GM19043 (cell line): ENCODE measurements at regions not wholly inside any gene's neighbourhood (a gene's known extent, or its start where the extent isn't known, plus 50 kb on each side); places are given as distances from the start of the nearest gene placed in this dataset.
"Not testable (repeated sequence)": the region's sequence is repeated elsewhere in the genome, so short reads cannot be mapped to it uniquely, and the experiment has no call there.

Experiments used
- ATAC-seq: cut with Tn5 transposase; IDR thresholded peaks from one replicate; pipeline ENCODE4 v1.9.1; 2021; ENCODE audit warnings: low read depth; ENCODE audit not compliant: unreplicated experiment

DNA sequence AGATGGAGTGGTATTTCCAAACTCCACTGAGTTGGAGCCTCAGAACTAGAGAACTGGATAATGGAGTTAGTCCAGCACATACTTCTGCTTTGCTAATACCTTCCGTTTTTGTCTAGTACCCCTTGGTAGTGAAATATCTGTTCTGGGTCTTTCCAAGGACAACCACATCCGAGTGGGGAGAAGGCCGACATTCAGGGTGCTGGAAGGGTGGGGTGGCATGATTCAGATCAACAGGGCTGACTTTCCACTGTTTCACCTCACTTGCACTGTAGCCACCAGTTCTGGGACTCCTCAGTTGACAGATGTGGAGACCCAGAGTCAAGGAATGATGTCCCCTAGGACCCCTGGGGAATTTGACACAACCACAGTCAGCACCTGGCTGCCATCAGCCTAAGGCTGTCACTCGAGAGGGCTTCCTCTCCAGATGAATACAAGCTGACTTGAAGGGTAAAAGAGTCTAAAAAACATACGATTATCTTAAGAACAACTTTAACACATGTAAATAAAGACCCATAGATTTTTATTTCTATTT, 84.8 kb upstream of the HNF1B start:
- ATAC-seq = peak; percentile 42

DNA sequence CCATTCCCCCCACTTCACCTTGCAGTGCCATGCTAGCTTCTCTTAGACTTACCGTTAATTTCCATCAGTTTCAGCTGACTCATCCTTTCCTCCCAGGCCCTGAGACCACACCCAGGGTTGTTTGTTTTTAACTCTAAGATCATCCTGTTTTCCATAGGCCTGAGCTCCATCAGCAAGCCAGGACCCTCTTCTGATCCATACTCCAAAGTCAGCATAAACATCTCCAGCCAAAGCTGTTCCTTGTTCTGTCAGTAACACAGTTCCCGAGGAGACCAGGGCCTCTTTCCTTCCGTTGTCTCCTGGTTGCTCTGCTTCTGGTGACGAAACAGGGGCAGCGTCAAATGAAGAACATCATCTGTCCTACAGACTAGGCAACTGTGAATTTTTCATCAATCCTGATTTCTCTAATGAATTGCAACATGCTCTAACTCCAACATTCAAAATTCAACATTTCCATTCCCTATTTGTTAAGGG, 83.8 kb upstream of the HNF1B start:
- no peak for ATAC-seq

DNA sequence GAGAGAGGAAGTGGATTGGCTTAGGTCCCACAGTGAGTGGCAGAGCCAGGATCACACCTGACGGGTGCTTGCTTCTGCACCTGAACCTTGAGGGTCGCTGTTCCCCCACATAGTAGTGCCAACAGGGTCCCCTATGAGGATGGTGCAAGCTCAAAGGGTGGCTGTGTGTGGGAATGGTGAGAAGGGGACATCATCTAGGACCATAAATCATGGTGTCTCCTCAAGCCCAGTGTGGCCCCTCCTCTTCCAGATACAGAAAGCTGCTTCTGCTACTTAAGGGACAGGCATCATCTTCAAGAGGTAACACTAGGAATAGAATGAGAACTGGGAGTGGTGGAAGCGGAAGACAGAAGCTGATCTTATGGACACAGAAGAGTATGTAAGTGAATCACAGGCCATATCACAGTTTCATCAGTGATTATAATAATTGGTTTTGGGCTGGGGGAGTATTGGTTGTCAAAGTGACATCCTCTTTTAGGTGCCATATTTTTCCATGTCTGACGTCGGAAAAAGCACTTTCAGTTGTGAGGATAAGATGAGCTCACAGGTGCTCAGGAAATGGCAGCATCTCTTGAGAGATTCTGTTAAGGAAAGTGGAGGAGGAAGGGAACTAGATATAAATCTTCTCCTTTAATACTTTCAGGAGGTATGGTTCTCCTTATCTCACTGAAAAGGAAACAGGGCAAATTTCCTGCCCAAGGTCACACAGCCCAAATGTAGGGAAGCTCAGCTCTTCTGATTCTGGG, 83.2 kb upstream of the HNF1B start:
- ATAC-seq = no peak

DNA sequence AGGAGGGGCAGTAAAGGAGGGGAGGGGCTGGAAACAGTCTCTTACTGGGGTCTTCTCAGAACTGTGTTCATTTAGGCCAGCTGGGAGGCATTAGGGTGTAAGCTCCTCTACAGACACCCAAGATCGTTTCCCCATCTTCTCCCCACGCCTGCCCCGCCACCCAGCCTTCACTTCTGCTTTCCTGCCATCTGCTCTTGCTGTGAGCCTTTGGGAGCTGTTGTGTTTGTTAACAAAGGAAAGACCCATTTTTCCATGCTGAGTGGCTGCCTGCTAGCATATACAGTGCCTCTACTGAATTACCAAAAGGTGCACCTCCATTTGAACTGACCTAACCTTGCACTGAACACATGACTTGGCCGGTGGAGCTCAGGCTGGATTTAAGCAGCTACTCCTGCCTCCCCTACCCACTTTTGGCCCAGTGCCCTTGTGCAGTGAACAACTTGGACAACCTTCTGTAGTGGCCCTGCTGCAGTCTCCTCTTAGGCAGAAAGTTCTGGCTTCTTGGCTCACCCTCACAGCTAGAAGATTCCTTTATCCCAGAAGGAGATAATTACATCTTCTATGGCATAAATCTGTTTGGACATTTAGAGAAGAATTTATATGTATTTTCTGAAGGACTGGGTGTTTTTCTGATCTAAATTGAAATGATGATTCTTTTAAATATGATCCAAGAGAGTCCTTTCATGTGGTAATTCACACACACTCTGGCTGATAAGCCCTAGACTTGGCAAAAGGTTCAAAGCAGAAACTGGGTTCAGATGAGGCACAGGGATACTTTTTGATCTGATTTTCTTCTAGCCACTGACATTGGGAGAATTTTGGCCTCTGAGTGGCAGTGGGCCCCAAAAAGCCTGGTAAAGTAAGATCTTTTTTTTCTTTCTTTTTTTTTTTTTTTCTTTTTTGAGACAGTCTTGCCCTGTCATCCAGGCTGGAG, 81.9 kb upstream of the HNF1B start:
- no peak for ATAC-seq

DNA sequence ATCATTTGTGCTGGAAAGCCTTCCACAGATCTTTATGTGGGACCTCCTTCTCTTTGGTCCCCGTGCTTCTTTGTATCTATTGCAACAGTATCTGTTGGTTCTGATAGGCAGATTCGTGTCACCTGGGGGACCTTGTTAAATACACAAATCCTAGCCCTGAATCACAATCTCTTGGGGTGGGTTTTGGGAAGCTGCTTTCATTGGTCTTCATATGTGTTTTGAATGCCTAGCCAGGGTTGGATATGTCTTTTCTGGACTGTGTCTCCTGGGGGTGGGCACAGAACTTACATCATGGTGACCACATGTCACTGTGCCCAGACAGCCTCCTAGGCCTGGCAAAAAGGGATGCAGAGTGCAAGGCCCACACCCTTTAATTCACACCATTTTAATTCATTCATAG, 81.0 kb upstream of the HNF1B start:
- no peak for ATAC-seq

DNA sequence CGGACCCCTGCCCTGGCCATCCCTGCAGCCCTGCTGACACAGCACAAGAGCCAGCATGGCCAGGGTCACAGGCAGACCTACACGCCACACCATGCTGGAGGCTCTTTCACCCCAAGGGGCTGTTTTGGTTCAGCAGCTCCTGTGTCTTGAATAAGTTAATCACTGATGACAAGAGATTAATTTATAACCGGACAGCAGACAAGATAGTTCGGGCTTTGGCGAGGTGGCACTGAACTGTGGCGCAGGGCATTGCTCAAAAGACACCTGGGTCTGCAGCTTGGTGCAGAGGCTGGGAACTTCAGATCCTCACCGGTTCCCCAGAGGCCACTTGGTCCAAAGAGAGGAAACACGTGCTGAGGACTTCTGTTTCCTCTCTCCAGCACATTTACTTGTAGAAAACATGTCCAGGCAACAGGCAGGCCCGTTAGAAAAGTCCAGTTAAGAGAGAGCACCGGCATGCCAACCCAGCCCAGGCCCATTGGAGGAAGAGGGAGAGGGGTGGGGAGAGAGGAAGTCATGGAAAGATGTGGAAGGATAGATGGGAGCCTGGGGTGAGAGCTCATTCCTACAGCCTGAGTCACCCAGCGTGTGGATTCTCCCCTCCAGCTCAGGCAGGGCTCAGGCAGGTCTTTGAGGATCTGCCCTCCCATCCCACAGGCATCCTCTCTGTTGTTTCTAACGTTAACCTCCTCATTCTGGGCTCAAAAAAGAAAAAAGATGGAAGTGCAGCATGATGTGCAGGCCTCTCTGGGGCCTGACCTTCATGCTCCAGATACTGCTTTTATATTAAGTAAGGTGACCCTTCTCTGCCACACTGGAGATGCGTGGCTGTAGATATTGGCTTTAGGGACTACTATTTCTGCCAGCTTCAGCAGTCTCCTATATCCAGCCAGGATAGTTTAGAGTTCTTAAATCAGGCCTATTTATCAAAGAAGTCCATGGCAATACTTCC, 80.0 kb upstream of the HNF1B start:
- ATAC-seq = peak; percentile 49

DNA sequence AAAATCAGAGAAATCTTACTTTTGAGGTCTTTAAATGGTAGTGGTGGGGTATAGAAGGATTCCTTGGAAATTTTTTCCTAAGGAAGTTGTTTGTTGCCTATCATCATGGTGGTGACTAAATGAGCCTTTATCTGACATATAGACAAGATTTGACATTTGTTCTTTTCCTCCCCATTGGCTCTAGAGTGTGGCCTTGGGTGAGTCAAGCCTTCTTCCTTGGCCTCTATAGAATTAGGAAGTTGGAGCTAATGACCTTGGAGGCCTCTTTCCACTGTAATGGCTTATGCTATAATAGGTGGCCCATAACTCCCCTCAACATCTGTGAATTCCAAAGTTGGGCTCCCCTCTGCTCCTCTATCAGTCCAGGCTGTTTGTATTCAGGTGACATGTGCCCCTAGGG, 79.1 kb upstream of the HNF1B start:
- no peak for ATAC-seq

DNA sequence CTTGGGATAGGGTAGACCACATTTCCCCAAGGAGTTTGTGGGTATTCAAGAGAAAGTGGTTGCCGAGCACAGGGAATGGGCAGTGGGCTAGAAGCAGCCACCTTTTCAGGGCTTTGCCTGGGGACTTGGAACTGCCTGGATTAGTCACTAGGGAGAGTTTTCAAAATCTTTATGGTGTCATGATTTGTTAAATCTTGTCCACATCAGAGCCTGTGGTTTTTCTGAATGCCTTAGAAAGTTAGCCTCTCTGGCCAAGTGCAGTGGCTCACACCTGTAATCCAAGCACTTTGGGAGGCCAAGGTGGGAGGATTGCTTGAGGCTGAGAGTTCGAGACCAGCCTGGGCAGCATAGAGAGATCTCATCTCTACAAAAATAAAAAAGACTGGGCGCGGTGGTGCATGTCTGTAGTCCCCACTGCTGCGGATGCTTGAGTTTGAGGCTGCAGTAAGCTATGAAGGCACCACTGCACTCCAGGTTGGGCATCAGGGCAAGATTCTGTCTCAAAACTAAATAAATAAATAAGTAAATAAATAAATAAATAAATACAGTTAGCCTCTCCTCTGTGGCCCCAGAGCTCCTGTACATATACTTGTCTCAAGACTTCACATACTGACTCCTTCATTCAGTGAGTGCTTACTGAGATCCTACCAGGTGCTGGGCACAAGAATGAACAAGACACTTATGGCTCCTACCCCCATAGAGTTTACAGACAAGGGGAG, 76.3 kb upstream of the HNF1B start:
- ATAC-seq = no peak

DNA sequence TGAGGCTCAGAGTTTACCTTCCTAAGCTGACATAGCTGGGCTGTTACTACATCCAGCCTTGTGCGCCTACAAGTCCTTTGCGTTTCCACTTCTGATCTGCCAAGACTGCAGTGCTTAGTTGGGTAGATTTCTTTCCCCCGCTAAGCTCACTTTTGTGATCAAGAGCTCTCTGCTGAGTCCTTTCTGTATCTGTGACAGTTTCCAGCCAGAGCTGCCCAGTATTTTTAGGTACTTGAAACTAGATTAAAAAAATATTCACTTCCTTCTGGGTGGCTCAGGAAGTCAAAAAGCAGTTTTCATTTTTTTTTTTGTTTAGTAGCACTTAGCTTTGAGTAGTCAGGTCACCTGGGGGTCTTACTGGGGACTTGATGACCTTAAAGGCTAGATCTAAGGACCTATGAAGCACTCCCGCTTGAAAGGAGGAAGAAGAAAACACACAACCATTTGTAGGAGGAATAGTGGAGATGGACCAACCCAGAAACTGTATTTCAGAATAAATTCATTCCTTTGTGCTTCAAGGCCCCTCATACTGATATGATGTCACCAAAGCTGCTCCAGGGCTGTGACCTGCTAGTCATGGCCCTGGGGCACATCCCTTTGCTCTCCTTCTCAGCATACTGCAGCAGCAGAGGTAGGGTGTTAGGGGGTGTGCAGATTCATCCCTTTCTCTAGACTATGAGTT, 75.6 kb upstream of the HNF1B start:
- no peak for ATAC-seq

DNA sequence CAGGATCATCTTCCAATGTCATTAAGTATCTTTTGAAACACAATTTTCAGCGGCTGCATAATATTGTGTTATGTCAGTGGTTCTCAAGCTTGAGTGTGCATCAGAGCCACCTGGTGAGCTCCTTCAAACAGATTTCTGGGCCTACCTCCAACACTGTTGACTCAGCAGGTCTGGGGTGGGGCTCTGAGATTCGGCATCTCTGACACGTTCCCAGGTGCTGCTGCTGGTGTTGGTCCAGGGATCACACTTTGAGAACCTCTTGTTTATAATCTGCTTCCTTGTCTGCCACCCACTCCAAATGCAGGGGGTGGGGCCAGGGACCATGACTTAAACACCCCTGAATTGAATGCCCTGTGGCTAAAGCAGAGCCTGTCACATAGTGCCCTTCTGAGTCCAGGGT, 73.8 kb upstream of the HNF1B start:
- ATAC-seq = no peak

DNA sequence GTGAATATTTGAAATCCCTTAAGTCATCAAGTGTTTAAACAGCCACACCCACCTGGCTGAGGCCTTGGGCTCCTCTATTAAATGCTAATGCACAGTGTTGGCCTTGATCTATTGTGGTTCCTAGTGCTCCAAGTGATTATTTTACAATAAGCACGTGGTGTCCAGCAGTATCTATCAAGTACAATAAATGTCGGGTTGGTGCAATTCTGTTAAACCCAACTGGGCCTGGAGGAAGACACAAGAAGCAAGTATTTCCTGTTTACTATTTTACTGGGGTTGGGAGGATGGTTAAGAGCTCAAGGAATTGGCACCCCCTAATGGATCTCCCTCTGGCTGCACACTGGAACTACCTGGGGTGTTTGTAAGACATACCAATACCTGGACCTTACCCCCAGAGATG, 72.1 kb upstream of the HNF1B start:
- no peak for ATAC-seq

DNA sequence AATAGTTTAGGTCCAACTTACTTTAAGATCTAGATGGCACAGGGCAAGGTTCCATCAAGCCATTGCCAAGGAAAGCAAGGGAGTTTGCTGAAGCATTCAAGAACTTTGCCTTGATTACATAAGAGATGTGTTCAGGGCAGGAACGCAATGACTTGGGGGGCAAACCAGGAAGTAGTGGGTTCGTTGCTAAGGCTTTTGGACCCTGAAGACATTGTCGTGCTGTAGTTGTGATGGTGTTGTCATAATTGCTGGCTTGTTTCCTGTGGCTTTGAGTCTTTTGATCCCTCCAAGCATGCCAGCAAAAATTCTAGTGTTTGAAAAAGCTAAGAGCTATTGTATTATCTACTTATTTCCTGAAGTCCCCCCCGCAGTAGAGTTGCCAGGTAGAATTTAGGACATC, 70.7 kb upstream of the HNF1B start:
- no peak for ATAC-seq

DNA sequence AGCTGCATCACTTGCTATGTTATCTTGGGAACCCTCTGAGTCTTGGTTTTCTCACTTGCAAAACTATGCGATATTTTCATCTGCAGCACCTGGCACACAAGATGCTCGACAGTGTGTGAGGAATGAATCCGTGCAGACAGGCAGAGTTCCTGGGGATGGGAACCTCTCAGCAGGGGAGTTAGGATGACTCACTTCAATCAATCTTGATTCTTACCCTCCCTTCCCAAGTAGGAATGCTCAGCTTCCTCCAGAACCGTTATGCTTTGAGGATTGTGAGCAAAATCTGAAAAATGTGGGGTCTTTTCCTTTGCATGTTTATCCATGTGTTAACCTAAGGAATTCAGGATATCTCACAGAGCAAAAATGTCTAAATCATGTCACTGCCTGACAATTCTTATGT, 68.9 kb upstream of the HNF1B start:
- no peak for ATAC-seq

DNA sequence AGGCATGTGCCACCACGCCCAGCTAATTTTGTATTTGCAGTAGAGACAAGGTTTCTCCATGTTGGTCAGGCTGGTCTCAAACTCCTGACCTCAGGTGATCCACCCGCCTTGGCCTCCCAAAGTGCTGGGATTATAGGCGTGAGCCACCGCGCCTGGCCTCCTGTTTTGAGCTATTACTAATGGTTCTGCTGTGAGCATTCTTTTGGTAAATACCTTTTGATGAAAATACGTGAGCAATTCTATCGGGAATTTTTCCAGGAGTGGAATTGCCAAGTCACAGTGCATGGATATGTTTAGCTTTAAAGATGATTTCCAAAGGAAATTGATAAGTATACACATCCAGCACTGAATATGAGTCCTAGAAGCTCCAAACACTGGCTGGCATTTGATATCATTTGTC, 64.0 kb upstream of the HNF1B start:
- not testable (repeated sequence) for ATAC-seq

DNA sequence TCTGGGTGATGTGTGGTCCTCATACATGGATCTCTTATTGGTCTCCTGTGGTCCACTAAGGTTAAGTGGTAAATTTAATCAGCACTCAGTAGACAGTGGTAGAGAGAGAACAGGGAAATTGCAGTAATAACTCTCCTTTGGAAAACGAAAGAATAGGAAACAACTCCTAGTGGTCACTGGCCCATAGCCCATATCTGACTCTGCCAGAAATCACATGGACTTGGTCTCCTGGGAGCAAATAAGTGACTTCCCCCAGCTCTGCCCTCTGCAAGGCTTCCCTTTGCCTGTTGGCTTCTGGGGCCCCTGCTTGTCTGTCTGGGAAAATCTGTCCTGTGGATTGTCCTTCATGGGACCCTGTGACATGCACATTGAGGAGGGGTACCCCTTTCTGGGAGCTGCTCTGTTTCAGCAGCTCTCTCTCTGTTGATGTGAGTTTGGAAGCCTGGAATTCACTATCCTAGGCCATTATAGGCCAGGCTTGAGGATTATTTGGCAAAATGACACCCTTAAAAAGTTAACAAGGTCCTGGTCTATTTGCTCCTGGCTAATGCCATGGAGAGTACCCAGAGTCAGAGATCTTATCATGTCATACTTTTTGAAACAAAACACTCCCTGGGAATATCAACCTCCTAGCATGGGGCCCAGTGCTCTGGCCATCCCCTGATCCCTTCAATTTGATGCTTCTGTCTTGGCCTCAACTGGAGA, 58.0 kb upstream of the HNF1B start:
- no peak for ATAC-seq

DNA sequence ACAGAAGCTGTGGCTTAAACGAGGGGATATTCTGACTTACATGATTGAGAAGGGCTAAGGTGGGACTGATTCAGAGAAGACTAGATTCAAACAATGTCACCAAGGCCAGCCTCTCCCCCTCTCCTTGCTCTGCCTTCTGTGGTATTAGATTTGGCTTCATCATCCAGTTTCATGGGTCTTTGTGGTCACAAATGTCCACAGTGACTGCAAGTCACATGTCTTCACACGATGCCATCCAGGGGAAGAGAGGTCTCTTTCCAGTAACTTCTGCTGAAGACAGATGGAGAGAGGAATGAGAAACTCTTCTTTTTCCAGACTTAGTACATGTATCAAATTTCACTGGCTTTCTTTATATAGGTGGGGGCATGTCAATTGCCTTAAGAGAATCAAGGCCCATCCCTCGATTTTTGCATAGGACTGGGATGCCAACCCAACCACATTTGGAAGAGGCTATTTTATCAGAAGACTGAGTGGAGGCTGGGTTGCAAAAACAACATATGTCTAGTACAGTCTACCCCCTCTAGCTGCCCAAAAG, 57.3 kb upstream of the HNF1B start:
- ATAC-seq = no peak

DNA sequence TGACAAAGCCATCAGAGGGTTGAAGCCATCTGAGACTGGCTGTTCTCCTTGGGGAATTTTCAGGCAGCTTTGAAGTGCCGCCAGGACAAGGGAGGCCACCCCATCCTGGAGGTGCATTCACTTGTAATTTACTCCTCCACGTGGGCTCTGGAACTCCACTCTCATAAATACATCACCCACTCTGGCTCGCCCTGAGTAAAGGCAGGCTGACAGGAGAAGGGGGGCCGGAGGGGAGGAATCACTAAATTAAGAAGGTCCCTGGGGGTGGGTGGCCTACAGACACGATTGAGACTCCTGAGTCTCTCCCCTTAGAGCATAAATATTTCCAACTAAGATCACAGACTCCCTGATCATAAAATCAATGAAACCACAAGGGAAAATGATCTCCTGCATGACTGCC, 56.3 kb upstream of the HNF1B start:
- ATAC-seq = no peak

DNA sequence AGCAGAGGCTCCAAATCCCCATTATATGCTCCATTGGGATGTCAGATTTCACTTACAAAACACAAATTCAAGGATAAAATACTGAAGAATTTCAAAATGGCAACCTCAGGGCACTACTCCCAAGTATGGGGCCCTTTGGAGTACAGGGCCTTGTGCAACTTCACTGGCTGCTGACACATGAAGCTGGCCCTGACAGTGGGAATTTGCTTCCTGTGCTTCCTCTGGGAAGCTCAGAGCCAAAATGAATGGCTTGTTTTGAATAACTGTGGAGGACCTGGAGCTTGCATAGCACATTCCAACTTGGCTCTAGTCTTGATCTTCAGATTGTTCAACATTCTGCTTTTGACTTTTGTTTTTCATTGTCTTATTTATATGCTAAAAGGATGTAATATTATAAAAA, 52.3 kb upstream of the HNF1B start:
- no peak for ATAC-seq
